Hepatocyte (in vitro differentiated cells): ENCODE measurements at regions not wholly inside any gene's neighbourhood (a gene's known extent, or its start where the extent isn't known, plus 50 kb on each side); places are given as distances from the start of the nearest gene placed in this dataset.

ENCODE experiments used
- EZH2 ChIP-seq: fragments of 200-600 bp; sonication (generic); IDR thresholded peaks from 2 replicates; pipeline ENCODE4 v1.6.1; 2016; ENCODE audit warnings: antibody characterized with exemption, mild to moderate bottlenecking, borderline replicate concordance
- TF ChIP-seq, protein P1 (sequence below): fragments of 200-600 bp; sonication (generic); IDR thresholded peaks from 2 replicates; pipeline ENCODE4 v1.5.1; 2016; ENCODE audit warnings: antibody characterized with exemption, mild to moderate bottlenecking; ENCODE audit not compliant: poor library complexity

DNA sequence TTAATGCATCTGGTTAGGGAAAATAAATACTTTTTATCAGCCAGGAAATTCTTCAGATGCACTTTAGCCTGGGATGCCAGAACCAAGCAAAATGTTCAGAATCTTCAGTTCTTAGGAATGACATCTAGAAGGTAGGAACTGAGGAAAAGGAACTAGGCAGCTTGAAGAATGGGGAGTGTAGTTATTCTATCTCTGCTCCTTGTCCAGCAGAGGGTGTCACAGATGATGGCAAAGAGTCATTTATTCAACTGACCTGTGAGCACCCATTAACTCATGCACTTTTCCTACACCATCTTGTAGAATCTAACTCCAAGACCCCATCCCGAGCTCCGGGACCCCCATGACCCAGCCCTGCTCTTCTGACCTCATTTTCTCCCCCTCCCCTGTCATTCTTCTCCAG, 122.1 kb upstream of the ISX start:
- TF ChIP-seq, protein P1, sequence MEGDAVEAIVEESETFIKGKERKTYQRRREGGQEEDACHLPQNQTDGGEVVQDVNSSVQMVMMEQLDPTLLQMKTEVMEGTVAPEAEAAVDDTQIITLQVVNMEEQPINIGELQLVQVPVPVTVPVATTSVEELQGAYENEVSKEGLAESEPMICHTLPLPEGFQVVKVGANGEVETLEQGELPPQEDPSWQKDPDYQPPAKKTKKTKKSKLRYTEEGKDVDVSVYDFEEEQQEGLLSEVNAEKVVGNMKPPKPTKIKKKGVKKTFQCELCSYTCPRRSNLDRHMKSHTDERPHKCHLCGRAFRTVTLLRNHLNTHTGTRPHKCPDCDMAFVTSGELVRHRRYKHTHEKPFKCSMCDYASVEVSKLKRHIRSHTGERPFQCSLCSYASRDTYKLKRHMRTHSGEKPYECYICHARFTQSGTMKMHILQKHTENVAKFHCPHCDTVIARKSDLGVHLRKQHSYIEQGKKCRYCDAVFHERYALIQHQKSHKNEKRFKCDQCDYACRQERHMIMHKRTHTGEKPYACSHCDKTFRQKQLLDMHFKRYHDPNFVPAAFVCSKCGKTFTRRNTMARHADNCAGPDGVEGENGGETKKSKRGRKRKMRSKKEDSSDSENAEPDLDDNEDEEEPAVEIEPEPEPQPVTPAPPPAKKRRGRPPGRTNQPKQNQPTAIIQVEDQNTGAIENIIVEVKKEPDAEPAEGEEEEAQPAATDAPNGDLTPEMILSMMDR: peak; percentile 14
- no peak for TF ChIP-seq EZH2
